ENCODE measurements at regions not wholly inside any gene's neighbourhood (a gene's known extent, or its start where the extent isn't known, plus 50 kb on each side); places are given as distances from the start of the nearest gene placed in this dataset.

- H3K9me3 ChIP-seq (ENCODE audit: low read depth, low read length): no peaks in the 10 kb centered on the region
- TF ChIP-seq FOXP2 (optimal IDR thresholded peaks at IDR 0.05; ENCODE audit: control extremely low read depth, extremely low read length, insufficient read depth): no peak
- no peak for TF ChIP-seq POLR2AphosphoS5 (IDR thresholded peaks at IDR 0.05; ENCODE audit: borderline replicate concordance, low read depth, low read length)
Measured at GRCh38 chr13:104593251-104593576, 1527.0 kb upstream of the SLC10A2 start.

GRCh38 chr13:104592545-104593250 is 1526.5 kb upstream of the SLC10A2 start:
- Histone ChIP-seq H3K27ac (no peak overlapping the region), H3K4me3 (no peak overlapping the region), H3K9ac (ENCODE audit: insufficient read length) (no peak overlapping the region), H3K9me3 (ENCODE audit: low read depth, low read length) (no peaks in the 10 kb centered on the region), H3K36me3 (ENCODE audit: insufficient read depth, low read length) (no peaks in the 10 kb centered on the region)
- no peak for TF ChIP-seq FOXP2 (optimal IDR thresholded peaks at IDR 0.05; ENCODE audit: control extremely low read depth, extremely low read length, insufficient read depth)
- TF ChIP-seq POLR2AphosphoS5 (IDR thresholded peaks at IDR 0.05; ENCODE audit: borderline replicate concordance, low read depth, low read length): no peak
- TF ChIP-seq EZH2 (IDR thresholded peaks at IDR 0.05): no peak
- DNase-seq (ENCODE audit: low read depth, low spot score): no peak

More at GRCh38 chr13:104593251-104593576, 1527.0 kb upstream of the SLC10A2 start:
- no peak for DNase-seq (ENCODE audit: low read depth, low spot score)
- Histone ChIP-seq H3K36me3 (ENCODE audit: insufficient read depth, low read length) (no peaks in the 10 kb centered on the region), H3K9ac (ENCODE audit: insufficient read length) (no peak overlapping the region), H3K27ac (no peak overlapping the region), H3K4me3 (no peak overlapping the region)

- Histone ChIP-seq H3K36me3 (ENCODE audit: insufficient read depth, low read length) (no peaks in the 10 kb centered on the region), H3K9me3 (ENCODE audit: low read depth, low read length) (no peaks in the 10 kb centered on the region), H3K4me3 (no peak overlapping the region), H3K9ac (ENCODE audit: insufficient read length) (no peak overlapping the region), H3K27ac (no peak overlapping the region)
- TF ChIP-seq FOXP2 (optimal IDR thresholded peaks at IDR 0.05; ENCODE audit: control extremely low read depth, extremely low read length, insufficient read depth): no peak
- no peak for DNase-seq (ENCODE audit: low read depth, low spot score)
Measured at GRCh38 chr13:104592127-104592526, 1525.9 kb upstream of the SLC10A2 start.

GRCh38 chr13:104586051-104586746 is 1520.0 kb upstream of the SLC10A2 start:
- Histone ChIP-seq H3K36me3 (ENCODE audit: insufficient read depth, low read length) (no peaks in the 10 kb centered on the region), H3K27ac (no peak overlapping the region), H3K4me3 (no peak overlapping the region), H3K9me3 (ENCODE audit: low read depth, low read length) (no peaks in the 10 kb centered on the region), H3K9ac (ENCODE audit: insufficient read length) (no peak overlapping the region)
- TF ChIP-seq EZH2 (IDR thresholded peaks at IDR 0.05): no peak
- TF ChIP-seq POLR2AphosphoS5 (IDR thresholded peaks at IDR 0.05; ENCODE audit: borderline replicate concordance, low read depth, low read length): no peak
- no peak for TF ChIP-seq FOXP2 (optimal IDR thresholded peaks at IDR 0.05; ENCODE audit: control extremely low read depth, extremely low read length, insufficient read depth)
- DNase-seq (ENCODE audit: low read depth, low spot score): no peak

GRCh38 chr13:104584481-104584880 is 1518.3 kb upstream of the SLC10A2 start:
- H3K9ac ChIP-seq (ENCODE audit: insufficient read length): no peak overlapping the region
- no peaks in the 10 kb centered on the region for H3K9me3 ChIP-seq (ENCODE audit: low read depth, low read length)
- DNase-seq (ENCODE audit: low read depth, low spot score): no peak
- no peak for TF ChIP-seq FOXP2 (optimal IDR thresholded peaks at IDR 0.05; ENCODE audit: control extremely low read depth, extremely low read length, insufficient read depth)
- TF ChIP-seq EZH2 (IDR thresholded peaks at IDR 0.05): no peak
- TF ChIP-seq POLR2AphosphoS5 (IDR thresholded peaks at IDR 0.05; ENCODE audit: borderline replicate concordance, low read depth, low read length): no peak
- H3K27ac ChIP-seq: no peak overlapping the region
- H3K36me3 ChIP-seq (ENCODE audit: insufficient read depth, low read length): no peaks in the 10 kb centered on the region
- H3K4me3 ChIP-seq: no peak overlapping the region

- Histone ChIP-seq H3K9ac (ENCODE audit: insufficient read length) (no peak overlapping the region), H3K36me3 (ENCODE audit: insufficient read depth, low read length) (no peaks in the 10 kb centered on the region), H3K9me3 (ENCODE audit: low read depth, low read length) (no peaks in the 10 kb centered on the region), H3K4me3 (no peak overlapping the region), H3K27ac (no peak overlapping the region)
- TF ChIP-seq POLR2AphosphoS5 (IDR thresholded peaks at IDR 0.05; ENCODE audit: borderline replicate concordance, low read depth, low read length) (no peak), EZH2 (IDR thresholded peaks at IDR 0.05) (no peak), FOXP2 (optimal IDR thresholded peaks at IDR 0.05; ENCODE audit: control extremely low read depth, extremely low read length, insufficient read depth) (no peak)
- DNase-seq (ENCODE audit: low read depth, low spot score): no peak
Measured at GRCh38 chr13:104580931-104581330, 1514.7 kb upstream of the SLC10A2 start.

GRCh38 chr13:104577071-104577815 is 1511.0 kb upstream of the SLC10A2 start:
- Histone ChIP-seq H3K9me3 (ENCODE audit: low read depth, low read length) (no peaks in the 10 kb centered on the region), H3K36me3 (ENCODE audit: insufficient read depth, low read length) (no peaks in the 10 kb centered on the region), H3K9ac (ENCODE audit: insufficient read length) (no peak overlapping the region), H3K27ac (no peak overlapping the region), H3K4me3 (no peak overlapping the region)
- no peak for DNase-seq (ENCODE audit: low read depth, low spot score)
- no peak for TF ChIP-seq EZH2 (IDR thresholded peaks at IDR 0.05)

GRCh38 chr13:104571893-104572229 is 1505.6 kb upstream of the SLC10A2 start:
- DNase-seq (ENCODE audit: low read depth, low spot score): no peak
- no peaks in the 10 kb centered on the region for H3K36me3 ChIP-seq (ENCODE audit: insufficient read depth, low read length)
- H3K27ac ChIP-seq: no peak overlapping the region
- H3K4me3 ChIP-seq: no peak overlapping the region
- H3K9ac ChIP-seq (ENCODE audit: insufficient read length): no peak overlapping the region
- no peak for TF ChIP-seq FOXP2 (optimal IDR thresholded peaks at IDR 0.05; ENCODE audit: control extremely low read depth, extremely low read length, insufficient read depth)
- TF ChIP-seq POLR2AphosphoS5 (IDR thresholded peaks at IDR 0.05; ENCODE audit: borderline replicate concordance, low read depth, low read length): no peak
- TF ChIP-seq EZH2 (IDR thresholded peaks at IDR 0.05): no peak
- no peaks in the 10 kb centered on the region for H3K9me3 ChIP-seq (ENCODE audit: low read depth, low read length)

Data from SK-N-MC (cell line).